Right lung (tissue), 2 donors: ENCODE measurements at regions not wholly inside any gene's neighbourhood (a gene's known extent, or its start where the extent isn't known, plus 50 kb on each side); places are given as distances from the start of the nearest gene placed in this dataset.
"Not testable (repeated sequence)": the region's sequence is repeated elsewhere in the genome, so short reads cannot be mapped to it uniquely, and the experiment has no call there.

ENCODE experiments used
- DNase-seq, 2 donors: peaks; one replicate each; pipeline ENCODE4 v3.0.0-alpha.2; 2013

GRCh38 chr2:236895497-236895896, 190.2 kb upstream of the COPS8 start:
- no peak for DNase-seq

- no peak for DNase-seq
These were observed 189.0 kb upstream of the COPS8 start for GRCh38 chr2:236896688-236897087.

- no peak for DNase-seq
These were observed 186.5 kb upstream of the COPS8 start for GRCh38 chr2:236899146-236899545.

- DNase-seq, result no peak
These were observed 185.6 kb upstream of the COPS8 start for GRCh38 chr2:236899950-236900640.

- DNase-seq, result no peak
These were observed 183.7 kb upstream of the COPS8 start for GRCh38 chr2:236901956-236902355.

- DNase-seq, result no peak
These were observed 181.7 kb upstream of the COPS8 start for GRCh38 chr2:236903978-236904377.

- DNase-seq, result no peak
These were observed 181.1 kb upstream of the COPS8 start for GRCh38 chr2:236904389-236905263.

GRCh38 chr2:236905976-236906375, 179.7 kb upstream of the COPS8 start:
- DNase-seq, result no peak

GRCh38 chr2:236908439-236909192, 177.1 kb upstream of the COPS8 start:
- DNase-seq, result no peak

GRCh38 chr2:236909193-236909504, 176.5 kb upstream of the COPS8 start:
- DNase-seq, result no peak

- no peak for DNase-seq
These were observed 175.9 kb upstream of the COPS8 start for GRCh38 chr2:236909802-236910201.

GRCh38 chr2:236910781-236911495, 174.8 kb upstream of the COPS8 start:
- no peak for DNase-seq

- no peak for DNase-seq
These were observed 173.2 kb upstream of the COPS8 start for GRCh38 chr2:236912326-236913120.

GRCh38 chr2:236915186-236915585, 170.5 kb upstream of the COPS8 start:
- no peak for DNase-seq

- peak; percentile 66 to 73 for DNase-seq
These were observed 170.0 kb upstream of the COPS8 start for GRCh38 chr2:236915726-236916125.

GRCh38 chr2:236916181-236916580, 169.5 kb upstream of the COPS8 start:
- no peak for DNase-seq

- no peak for DNase-seq
These were observed 169.0 kb upstream of the COPS8 start for GRCh38 chr2:236916651-236917050.

GRCh38 chr2:236917164-236917563, 168.5 kb upstream of the COPS8 start:
- no peak for DNase-seq

GRCh38 chr2:236918545-236918944, 167.1 kb upstream of the COPS8 start:
- DNase-seq, result no peak

- DNase-seq, result no peak
These were observed 166.5 kb upstream of the COPS8 start for GRCh38 chr2:236919209-236919608.

- DNase-seq, result not testable (repeated sequence)
These were observed 165.8 kb upstream of the COPS8 start for GRCh38 chr2:236919801-236920379.
